Osteocyte (in vitro differentiated cells): ENCODE measurements at regions not wholly inside any gene's neighbourhood (a gene's known extent, or its start where the extent isn't known, plus 50 kb on each side); places are given as distances from the start of the nearest gene placed in this dataset.

Experiments used
- DNase-seq: peaks from one replicate; pipeline ENCODE4 v3.0.0; 2021; ENCODE audit warnings: mixed read lengths; ENCODE audit not compliant: unreplicated experiment; ENCODE audit errors: extremely low spot score
- H3K27ac Mint-ChIP-seq: one replicate; pipeline ENCODE4 v1.8.0; 2021; ENCODE audit warnings: mild to moderate bottlenecking, mixed read lengths; ENCODE audit not compliant: unreplicated experiment
- H3K27me3 Mint-ChIP-seq: one replicate; pipeline ENCODE4 v1.8.0; 2021; ENCODE audit warnings: mixed read lengths; ENCODE audit not compliant: unreplicated experiment
- H3K36me3 Mint-ChIP-seq: one replicate; pipeline ENCODE4 v1.8.0; 2021; ENCODE audit warnings: mixed read lengths; ENCODE audit not compliant: unreplicated experiment
- H3K4me1 Mint-ChIP-seq: one replicate; pipeline ENCODE4 v1.8.0; 2021; ENCODE audit warnings: mixed read lengths; ENCODE audit not compliant: unreplicated experiment
- H3K4me3 Mint-ChIP-seq: one replicate; pipeline ENCODE4 v1.8.0; 2021; ENCODE audit warnings: mild to moderate bottlenecking, moderate library complexity, mixed read lengths; ENCODE audit not compliant: unreplicated experiment
- H3K9me3 Mint-ChIP-seq: one replicate; pipeline ENCODE4 v1.8.0; 2021; ENCODE audit warnings: mixed read lengths; ENCODE audit not compliant: unreplicated experiment
- CTCF ChIP-seq: fragments of 200-600 bp; sonication (generic); IDR thresholded peaks from 2 replicates; pipeline ENCODE4 v1.5.0; 2021; ENCODE audit warnings: antibody characterized with exemption, mild to moderate bottlenecking, moderate library complexity

DNA sequence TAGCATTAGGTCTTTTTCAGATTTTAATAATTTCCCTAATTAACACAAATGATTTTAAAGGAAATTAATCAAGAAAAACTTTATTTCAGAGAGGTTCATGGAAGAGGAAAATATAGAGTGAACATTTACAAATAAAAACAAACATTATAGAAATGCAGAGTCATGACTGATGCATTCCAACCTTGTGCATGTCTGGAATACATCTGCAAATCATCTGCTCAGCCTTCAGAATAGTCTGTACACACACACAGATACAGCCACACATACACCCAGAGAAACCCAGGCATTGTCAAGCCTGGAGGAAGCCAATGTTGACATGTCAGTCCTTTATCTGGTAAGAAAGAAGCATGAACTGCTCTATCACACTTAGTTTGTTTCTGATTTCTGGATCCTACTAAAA lies 61.3 kb upstream of the NFKB1 start:
- no peak for TF ChIP-seq CTCF
- peak overlapping the region; percentile 94 for H3K27ac Mint-ChIP-seq
- H3K27me3 Mint-ChIP-seq = peaks cover 2% of the 10 kb centered on the region
- DNase-seq = no peak
- H3K9me3 Mint-ChIP-seq = no peaks in the 10 kb centered on the region
- H3K36me3 Mint-ChIP-seq = no peaks in the 10 kb centered on the region
- H3K4me1 Mint-ChIP-seq = peaks cover 17% of the 10 kb centered on the region
- H3K4me3 Mint-ChIP-seq = no peak overlapping the region

DNA sequence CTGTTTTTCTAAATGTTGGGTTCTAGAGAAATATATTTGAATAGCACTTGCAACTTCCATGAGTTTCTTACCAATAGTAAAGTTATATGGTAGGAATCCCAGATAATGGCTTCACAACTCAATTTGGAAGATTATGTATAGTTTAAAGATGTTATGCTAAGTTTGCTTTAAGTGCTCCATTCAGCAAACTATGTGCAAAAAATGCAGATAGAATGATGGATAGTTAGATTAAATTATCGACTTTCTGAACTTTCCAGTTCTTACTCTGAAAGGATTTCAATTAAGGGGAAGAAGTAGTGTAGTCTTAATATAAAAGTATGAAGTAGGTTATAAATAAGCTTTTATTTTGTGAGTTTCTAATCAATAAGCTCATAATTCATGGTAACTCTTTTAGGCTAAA lies 60.7 kb upstream of the NFKB1 start:
- Mint-ChIP-seq H3K36me3 (no peaks in the 10 kb centered on the region), H3K27me3 (peaks cover 2% of the 10 kb centered on the region), H3K9me3 (no peaks in the 10 kb centered on the region), H3K4me1 (peaks cover 17% of the 10 kb centered on the region), H3K27ac (no peak overlapping the region), H3K4me3 (no peak overlapping the region)
- DNase-seq = no peak
- no peak for TF ChIP-seq CTCF

DNA sequence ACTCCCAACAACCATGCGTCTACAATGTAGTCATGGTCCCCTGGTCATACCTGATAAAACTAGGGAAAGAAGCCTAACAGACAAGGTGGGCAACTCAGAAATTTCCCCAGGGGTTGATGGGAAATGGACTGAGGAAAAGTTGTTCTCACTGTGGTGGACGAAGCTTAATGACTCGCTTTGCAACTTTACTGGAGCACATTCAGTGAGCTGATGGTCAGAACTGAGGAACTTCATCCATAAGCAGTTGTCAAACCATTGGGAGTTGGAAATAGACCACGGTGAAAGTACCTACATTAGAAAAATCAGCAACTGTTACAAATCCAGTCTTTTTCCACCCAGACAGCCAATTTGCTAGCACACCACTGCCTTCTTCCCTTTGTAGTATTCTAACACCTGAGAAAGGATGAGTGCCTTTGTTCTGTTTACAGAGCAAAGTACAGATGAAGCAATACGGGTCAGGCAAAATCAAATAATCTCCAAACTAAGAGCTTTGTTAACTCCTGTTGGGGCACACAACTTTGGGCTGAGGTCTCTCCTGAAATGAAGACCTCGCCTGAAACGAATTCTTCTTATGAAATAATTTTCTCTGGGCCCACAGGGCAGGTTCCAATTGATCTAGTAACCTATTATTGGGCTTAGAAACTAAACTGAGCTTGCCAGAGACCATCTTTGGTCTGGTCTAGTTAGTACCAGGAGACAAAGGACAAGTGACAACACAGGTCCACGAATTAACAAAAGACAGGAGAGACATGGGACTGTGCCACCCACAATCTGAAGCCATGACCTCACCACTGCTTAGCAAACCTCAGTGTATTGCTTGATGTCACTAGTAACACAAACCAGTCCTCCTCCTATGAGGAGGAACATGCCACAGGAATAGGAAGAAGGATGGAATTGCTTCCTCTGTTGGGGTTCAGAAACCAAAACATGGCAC lies 58.9 kb upstream of the NFKB1 start:
- peaks cover 2% of the 10 kb centered on the region for H3K27me3 Mint-ChIP-seq
- H3K9me3 Mint-ChIP-seq = no peaks in the 10 kb centered on the region
- no peak overlapping the region for H3K27ac Mint-ChIP-seq
- DNase-seq = no peak
- H3K4me1 Mint-ChIP-seq = peaks cover 17% of the 10 kb centered on the region
- no peak for TF ChIP-seq CTCF
- H3K4me3 Mint-ChIP-seq = no peak overlapping the region
- H3K36me3 Mint-ChIP-seq = no peaks in the 10 kb centered on the region

GRCh38 chr4:102444752-102445151 lies 56.4 kb upstream of the NFKB1 start:
- no peak for DNase-seq
- Mint-ChIP-seq H3K36me3 (no peaks in the 10 kb centered on the region), H3K4me3 (no peak overlapping the region), H3K9me3 (no peaks in the 10 kb centered on the region), H3K27me3 (peaks cover 2% of the 10 kb centered on the region), H3K4me1 (peaks cover 4% of the 10 kb centered on the region), H3K27ac (no peak overlapping the region)
- TF ChIP-seq CTCF = no peak

GRCh38 chr4:102445213-102445612 lies 55.9 kb upstream of the NFKB1 start:
- DNase-seq = no peak
- H3K4me1 Mint-ChIP-seq = no peaks in the 10 kb centered on the region
- no peak overlapping the region for H3K4me3 Mint-ChIP-seq
- H3K36me3 Mint-ChIP-seq = no peaks in the 10 kb centered on the region
- peaks cover 2% of the 10 kb centered on the region for H3K27me3 Mint-ChIP-seq
- H3K27ac Mint-ChIP-seq = no peak overlapping the region
- H3K9me3 Mint-ChIP-seq = no peaks in the 10 kb centered on the region
- TF ChIP-seq CTCF = no peak
